ENCODE measurements at regions not wholly inside any gene's neighbourhood (a gene's known extent, or its start where the extent isn't known, plus 50 kb on each side); places are given as distances from the start of the nearest gene placed in this dataset.

DNA sequence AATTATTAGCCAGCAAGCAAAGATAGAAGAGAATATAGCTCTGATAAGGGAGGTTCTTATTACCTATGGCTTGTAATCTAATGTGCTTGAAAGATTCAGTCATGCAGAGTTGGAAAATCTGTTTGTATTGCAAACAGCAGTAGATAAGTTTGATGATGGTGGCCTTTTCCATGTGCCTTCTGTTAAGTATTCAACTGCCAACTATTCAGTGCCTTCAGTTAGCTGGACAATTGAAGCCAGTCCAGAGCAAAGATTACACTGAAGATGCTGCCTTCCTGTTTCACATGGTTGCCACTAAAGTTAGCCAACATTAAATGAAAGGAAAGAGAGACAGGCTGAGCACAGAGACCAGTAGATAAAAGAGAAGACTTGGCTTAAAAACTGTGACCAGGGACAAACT is 92.7 kb upstream of the SLC38A2 start:
- TF ChIP-seq GABPA (IDR thresholded peaks at IDR 0.05; ENCODE audit: borderline replicate concordance, insufficient read depth, low read length): no peak
- no peak for TF ChIP-seq EP300 (IDR thresholded peaks at IDR 0.05; ENCODE audit: borderline replicate concordance in 1 of 2, low read depth in 2 of 2, low read length in 2 of 2)
- no peak for TF ChIP-seq EZH2 (IDR thresholded peaks at IDR 0.05; ENCODE audit: low read depth, low read length, severe bottlenecking)
- TF ChIP-seq TEAD4 (IDR thresholded peaks at IDR 0.05; ENCODE audit: low read depth, low read length): no peak
